ENCODE measurements at regions not wholly inside any gene's neighbourhood (a gene's known extent, or its start where the extent isn't known, plus 50 kb on each side); places are given as distances from the start of the nearest gene placed in this dataset.

DNA sequence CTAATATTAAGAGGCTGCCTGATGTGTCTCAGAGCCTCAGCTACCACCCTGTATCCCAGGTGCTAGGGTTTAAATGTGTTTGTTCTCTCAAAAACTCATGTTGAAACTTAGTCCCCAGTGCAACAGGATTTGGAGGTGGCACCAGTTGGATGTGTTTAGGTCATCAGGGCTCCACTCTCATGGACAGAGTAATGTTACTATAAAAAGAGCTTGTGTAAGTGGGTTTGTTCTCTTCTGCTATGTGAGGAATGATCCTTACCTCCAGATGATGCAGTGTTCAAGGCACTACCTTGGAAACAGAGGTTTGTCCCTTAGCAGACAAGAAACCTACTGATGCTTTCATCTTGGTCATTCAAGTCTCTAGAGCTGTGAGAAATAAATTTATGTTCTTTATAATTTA is 164.9 kb upstream of the EPHA7 start:
- H3K27ac ChIP-seq, result no peak overlapping the region
- intact Hi-C loops (cut with DNase I), result no loop called here
- H3K36me3 ChIP-seq, result no peaks in the 10 kb centered on the region
- H3K9me3 ChIP-seq, result no peaks in the 10 kb centered on the region
- DNase-seq (no peak), ATAC-seq (peak in 2 of 4 donors; percentile 34 to 53)
- no peaks in the 10 kb centered on the region for H3K4me1 ChIP-seq
- no peak overlapping the region for H3K4me3 ChIP-seq
- TF ChIP-seq, protein P1, sequence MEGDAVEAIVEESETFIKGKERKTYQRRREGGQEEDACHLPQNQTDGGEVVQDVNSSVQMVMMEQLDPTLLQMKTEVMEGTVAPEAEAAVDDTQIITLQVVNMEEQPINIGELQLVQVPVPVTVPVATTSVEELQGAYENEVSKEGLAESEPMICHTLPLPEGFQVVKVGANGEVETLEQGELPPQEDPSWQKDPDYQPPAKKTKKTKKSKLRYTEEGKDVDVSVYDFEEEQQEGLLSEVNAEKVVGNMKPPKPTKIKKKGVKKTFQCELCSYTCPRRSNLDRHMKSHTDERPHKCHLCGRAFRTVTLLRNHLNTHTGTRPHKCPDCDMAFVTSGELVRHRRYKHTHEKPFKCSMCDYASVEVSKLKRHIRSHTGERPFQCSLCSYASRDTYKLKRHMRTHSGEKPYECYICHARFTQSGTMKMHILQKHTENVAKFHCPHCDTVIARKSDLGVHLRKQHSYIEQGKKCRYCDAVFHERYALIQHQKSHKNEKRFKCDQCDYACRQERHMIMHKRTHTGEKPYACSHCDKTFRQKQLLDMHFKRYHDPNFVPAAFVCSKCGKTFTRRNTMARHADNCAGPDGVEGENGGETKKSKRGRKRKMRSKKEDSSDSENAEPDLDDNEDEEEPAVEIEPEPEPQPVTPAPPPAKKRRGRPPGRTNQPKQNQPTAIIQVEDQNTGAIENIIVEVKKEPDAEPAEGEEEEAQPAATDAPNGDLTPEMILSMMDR (IDR thresholded peaks at IDR 0.05), result no peak
- no peak for TF ChIP-seq POLR2A (IDR thresholded peaks at IDR 0.05)
- no peaks in the 10 kb centered on the region for H3K27me3 ChIP-seq

DNA sequence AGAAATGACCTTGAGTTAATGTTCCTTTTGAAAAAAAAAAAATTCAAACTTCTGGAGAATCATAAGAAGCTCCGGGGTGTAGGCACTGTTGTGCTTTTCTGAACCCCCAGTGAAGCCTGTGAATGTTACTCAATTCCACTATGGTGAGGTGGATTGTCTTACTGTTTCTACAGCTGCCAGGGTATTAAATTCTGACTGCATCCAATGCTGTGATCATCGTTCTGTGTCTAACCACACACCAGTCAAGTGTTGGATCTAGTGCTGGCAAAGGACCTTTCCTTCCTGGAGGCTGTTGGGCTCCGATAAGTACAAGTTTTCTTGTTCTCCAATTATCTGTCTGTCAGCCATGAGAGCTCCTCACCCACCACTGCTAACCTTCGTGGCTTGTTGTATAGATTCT is 162.0 kb upstream of the EPHA7 start:
- intact Hi-C loops (cut with DNase I), result no loop called here
- DNase-seq (no peak), ATAC-seq (no peak)
- Histone ChIP-seq H3K27ac (no peak overlapping the region), H3K27me3 (no peaks in the 10 kb centered on the region), H3K9me3 (no peaks in the 10 kb centered on the region), H3K4me3 (no peak overlapping the region), H3K4me1 (no peaks in the 10 kb centered on the region), H3K36me3 (no peaks in the 10 kb centered on the region)
- TF ChIP-seq, protein P1 (IDR thresholded peaks at IDR 0.05), result no peak
- TF ChIP-seq POLR2A (IDR thresholded peaks at IDR 0.05), result no peak
- 69 to 75% (median 72%) methylated on average over 4 of the region's 4 CpGs for WGBS, 4 donors

- intact Hi-C loops (cut with DNase I), result no loop called here
- no peak overlapping the region for H3K4me3 ChIP-seq
Measured at GRCh38 chr6:93580446-93580845, 161.1 kb upstream of the EPHA7 start.

DNA sequence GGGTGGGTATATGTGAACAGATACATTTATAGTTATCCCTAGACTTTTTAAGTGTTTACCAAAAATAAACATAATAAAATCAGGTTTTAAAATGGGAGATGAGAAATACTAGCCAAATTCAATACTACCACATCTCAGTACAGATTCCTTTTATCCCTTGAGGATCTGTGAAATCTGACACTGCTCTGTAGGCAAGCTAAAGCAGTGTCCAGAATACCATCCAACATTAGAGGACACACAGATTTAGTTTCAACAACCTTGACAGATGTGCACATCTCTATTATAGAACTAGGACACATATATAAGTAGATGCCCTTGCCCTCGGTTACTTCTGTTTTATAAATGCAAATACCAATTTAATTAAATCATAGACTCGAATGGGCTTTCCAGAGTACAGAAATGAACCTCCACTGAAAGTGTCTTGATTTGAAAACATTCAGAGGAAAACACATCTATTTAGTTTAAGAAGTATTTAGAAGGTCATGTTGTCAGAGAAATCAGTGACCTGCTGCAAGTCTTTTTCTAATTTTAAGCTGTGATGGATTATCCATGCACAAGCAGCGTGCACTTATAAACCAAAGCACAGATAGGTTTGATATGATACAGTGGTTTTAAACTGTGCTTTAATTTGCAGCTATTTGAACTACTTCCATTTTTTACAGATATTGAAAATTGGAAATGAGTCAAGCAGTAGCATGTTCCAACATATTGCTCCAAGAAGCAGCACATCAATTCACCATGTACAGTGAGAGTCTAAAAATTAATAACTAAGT is 156.3 kb upstream of the EPHA7 start:
- H3K27me3 ChIP-seq, result no peaks in the 10 kb centered on the region
- no peak overlapping the region for H3K4me3 ChIP-seq
- DNase-seq (no peak), ATAC-seq (no peak)
- WGBS, 4 donors, result 47 to 56% (median 51%) methylated on average over 3 of the region's 3 CpGs
- no peak for TF ChIP-seq POLR2A (IDR thresholded peaks at IDR 0.05)
- TF ChIP-seq, protein P1 (IDR thresholded peaks at IDR 0.05), result no peak
- no peaks in the 10 kb centered on the region for H3K36me3 ChIP-seq
- no peaks in the 10 kb centered on the region for H3K4me1 ChIP-seq
- no peaks in the 10 kb centered on the region for H3K9me3 ChIP-seq
- H3K27ac ChIP-seq, result no peak overlapping the region
- intact Hi-C loops (cut with DNase I), result no loop called here

More at GRCh38 chr6:93580446-93580845, 161.1 kb upstream of the EPHA7 start:
- H3K4me1 ChIP-seq, result no peaks in the 10 kb centered on the region
- no peaks in the 10 kb centered on the region for H3K9me3 ChIP-seq
- WGBS, 4 donors, result 46 to 56% (median 53%) methylated on average over 2 of the region's 2 CpGs
- H3K27ac ChIP-seq, result no peak overlapping the region
- H3K36me3 ChIP-seq, result no peaks in the 10 kb centered on the region
- no peaks in the 10 kb centered on the region for H3K27me3 ChIP-seq
- DNase-seq (no peak), ATAC-seq (no peak)
- no peak for TF ChIP-seq POLR2A (IDR thresholded peaks at IDR 0.05)
- TF ChIP-seq, protein P1 (IDR thresholded peaks at IDR 0.05), result no peak

Measured in heart left ventricle (tissue), 16 donors.